Left hindlimb (tissue), 1 donor: ENCODE measurements at regions not wholly inside any gene's neighbourhood (a gene's known extent, or its start where the extent isn't known, plus 50 kb on each side); places are given as distances from the start of the nearest gene placed in this dataset.
"Not testable (repeated sequence)": the region's sequence is repeated elsewhere in the genome, so short reads cannot be mapped to it uniquely, and the experiment has no call there.

Source experiments
- DNase-seq: peaks from one replicate; pipeline ENCODE4 v3.0.0-alpha.2; 2018

DNA sequence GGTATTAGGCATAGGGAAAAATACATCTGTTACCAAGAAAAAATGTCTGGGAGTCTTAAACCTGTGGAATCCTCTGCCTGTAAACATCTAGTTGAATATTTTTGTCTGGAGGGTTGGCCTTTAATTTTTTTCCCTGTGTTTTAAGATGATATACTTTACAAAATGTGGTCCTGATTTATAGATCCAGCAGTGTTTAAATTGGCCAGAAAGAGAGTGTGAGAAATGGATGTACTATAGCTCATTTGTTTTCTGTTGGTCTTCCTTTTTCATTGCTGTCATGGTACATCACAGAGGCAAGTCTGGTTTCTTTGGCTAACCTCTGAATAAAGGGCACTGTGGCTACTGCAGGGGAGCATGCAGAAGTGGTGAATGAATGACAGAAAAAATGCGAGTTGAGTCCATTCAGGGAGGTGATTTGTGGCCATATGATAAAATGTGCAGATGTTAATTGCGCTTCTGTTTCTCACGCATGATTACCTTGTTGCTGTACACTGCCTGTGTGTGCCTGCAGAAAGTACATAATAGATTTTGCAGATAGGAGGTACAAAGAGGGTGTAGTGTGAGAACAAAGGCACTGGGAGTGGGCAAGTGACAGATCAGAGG, 150.0 kb downstream of the NFKBIZ start:
- DNase-seq: no peak

DNA sequence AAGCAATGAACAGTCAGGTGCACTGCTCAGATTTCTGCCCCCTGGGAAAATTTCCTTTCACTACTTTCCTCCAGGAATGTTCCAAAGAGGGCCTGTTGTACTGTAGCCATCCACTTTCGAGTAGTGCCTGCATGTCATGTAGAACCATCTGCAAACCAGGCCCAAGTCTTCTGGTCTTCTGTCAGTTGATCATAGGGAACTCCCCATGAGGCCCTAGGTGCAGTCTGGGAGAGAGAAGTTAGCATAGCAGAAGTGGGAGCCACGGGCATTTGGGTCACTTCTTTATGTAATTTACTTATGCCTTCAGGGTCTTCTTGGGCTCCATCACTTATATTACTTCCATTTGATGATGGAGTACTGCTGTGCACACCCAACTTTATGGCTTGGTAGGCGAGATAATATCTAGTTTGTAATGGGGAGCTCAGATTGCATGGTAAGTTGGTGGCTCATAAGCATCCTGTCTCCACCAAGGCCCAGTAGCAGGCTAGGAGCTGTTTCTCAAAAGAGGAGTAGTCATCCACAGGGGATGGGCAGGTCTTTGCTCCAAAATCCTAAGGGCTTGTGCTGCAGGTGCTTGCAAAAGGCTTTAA, 151.4 kb downstream of the NFKBIZ start:
- DNase-seq: no peak

DNA sequence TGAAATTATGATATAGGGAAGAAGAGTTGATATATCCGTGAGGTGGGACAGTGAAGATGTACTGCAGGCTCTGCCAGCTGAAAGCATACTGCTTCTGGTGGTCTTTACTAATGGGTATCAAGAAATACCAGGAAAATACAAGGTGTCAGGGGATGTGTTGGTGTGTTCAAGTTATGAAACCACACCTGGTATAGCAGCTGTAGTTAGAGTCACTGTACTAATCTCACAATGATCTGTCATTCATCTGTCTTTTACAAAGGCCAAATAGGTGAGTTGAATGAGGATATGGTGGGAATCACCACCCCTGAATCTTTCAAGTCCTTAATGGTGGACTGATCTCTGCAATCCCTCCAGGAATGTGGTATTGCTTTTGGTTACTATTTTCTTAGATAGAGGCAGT, 152.7 kb downstream of the NFKBIZ start:
- no peak for DNase-seq

DNA sequence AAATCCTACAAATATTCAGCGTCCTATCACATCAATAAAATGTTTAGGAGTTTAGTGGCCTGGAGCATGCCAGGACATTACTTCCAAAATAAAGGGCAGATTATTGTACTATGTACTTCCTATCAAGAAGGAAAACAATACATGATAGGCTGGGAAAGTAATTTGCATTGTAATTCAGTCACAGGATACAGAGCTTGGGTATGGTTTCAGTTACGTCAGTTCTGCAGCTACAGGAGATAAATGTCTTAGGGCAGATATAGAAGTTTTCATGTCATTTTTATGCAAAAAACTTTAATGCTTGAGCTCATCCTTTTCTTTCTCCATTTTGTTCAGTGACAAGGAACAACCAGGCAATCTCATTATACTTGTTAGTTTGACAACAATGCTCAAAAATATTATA, 155.2 kb downstream of the NFKBIZ start:
- no peak for DNase-seq

DNA sequence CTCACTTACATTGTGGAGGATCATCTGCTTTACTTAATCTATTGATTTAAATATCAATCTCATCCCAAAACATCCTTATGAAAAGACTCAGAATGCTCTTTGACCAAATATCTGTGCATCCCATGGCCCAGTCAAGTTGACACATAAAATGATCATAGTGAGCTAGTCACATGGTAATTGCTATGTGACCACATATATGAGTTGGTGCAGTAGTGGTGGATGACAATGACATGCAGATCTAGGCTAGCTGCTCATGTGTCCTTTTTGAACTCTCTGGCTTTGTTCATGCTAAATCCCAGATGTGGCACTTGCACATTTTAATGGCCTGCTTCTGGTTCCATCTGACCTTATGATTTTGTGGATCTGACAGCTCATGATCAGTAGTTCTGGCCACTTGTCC, 156.2 kb downstream of the NFKBIZ start:
- DNase-seq: no peak

DNA sequence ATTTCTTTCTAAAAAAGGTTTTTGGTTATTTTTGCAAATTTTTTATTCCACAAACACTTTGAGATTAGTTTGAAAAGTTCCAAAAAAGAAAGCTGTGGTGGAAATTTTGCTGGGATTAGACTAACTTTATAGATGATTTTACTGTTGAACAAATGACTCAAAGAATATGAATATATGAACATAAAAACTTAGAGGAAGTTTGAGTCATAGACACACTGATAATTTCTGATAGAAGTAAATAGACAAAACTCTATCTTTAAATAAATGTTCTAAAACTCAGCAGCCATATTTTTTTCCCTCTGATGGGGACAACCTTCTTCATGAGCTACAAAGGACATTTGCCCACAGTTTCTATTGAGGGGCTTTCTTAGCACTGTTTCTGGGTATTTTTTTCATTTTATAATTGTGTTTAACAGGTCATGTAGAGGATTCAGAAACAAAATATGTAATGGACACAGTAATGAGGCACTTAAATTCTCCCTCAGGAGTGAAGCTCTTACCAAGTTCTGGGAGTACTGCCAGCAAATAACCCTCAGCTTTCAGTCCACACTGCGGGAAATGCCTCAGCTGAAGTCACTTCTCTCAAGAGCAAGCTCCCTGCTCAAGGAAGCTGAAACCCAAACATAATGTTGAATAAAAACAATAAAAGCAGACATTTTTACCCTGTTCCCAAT, 157.6 kb downstream of the NFKBIZ start:
- peak; percentile 36 for DNase-seq

DNA sequence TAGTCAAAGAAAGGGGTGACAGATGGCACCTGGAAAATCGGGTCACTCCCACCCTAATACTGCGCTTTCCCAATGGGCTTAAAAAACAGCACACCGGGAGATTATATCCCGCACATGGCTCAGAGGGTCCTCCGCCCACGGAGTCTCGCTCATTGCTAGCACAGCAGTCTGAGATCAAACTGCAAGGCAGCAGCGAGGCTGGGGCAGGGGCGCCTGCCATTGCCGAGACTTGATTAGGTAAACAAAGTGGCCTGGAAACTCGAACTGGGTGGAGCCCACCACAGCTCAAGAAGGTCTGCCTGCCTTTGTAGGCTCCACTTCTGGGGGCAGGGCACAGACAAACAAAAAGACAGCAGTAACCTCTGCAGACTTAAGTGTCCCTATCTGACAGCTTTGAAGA, 159.1 kb downstream of the NFKBIZ start:
- not testable (repeated sequence) for DNase-seq

DNA sequence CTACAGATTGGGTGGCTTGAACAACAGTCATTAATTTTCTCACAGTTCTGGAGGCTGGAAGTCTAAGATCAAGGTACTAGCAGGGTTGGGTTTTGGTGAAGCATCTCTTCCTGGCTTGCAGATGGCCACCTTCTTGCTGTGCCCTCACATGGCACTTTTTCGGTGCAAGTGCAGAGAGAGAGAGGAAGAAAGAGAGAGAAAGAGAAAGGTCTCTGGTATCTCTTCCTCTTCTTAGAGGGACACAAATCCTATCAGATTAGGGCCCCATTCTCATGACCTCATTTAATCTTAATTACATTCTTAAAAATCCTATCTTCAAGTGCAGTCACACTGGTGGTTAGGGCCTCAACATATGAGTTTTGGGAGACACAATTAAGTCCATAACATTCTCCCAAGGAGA, 167.1 kb downstream of the NFKBIZ start:
- no peak for DNase-seq

DNA sequence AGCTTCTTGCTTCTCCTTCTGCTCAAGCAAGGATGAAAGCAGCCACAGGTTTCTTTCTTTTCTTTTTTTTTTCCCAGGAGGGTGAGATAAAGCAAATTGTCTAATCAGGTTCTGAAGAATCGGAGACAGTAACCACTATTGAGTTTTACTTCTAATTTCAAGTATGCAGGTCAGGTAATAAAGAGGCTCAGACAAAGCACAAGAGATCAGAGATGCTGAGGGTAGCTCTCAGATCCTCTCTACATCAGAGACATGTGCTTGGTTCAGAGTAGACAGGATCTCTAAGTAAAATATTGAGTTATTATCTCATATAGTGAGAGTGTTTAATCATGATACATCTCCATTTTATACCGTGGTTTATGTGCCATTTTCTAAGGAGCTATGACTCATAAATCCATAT, 168.5 kb downstream of the NFKBIZ start:
- DNase-seq: no peak

DNA sequence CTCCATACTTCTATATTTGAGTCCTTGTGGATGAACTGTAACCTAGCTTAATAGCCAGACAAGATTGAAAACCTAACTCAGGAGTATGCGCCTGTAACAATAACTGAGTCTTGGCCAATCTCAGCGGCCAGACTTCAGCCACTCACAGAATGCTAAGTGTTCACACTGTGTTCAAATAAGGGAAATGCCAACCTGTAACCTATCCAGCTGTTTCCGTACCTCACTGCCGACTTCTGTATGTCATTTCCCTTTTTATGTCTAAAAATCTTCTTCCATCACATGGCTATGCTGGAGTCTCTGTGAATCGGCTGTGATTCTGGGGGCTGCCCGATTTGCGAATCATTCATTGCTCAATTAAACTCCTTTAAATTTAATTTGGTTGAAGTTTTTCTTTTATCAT, 169.2 kb downstream of the NFKBIZ start:
- DNase-seq: no peak

DNA sequence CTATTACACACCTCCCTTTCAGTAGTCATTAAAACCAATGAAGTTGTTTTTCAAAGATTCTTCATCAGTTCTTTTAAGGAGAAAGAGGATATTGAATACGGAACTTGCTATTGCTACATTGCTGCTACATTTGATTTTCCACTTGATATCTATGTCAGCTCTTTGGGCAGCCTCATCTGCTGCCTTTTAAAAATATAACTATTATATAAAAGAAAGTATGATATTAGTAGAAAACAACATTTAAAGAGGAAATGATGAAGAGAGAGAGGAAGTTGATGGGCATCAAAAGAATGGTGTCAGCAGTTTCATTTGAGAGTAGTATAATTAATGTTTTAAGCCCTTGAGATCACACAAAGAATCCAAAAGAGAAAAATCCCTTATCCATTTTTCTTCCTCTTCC, 171.4 kb downstream of the NFKBIZ start:
- DNase-seq: no peak

DNA sequence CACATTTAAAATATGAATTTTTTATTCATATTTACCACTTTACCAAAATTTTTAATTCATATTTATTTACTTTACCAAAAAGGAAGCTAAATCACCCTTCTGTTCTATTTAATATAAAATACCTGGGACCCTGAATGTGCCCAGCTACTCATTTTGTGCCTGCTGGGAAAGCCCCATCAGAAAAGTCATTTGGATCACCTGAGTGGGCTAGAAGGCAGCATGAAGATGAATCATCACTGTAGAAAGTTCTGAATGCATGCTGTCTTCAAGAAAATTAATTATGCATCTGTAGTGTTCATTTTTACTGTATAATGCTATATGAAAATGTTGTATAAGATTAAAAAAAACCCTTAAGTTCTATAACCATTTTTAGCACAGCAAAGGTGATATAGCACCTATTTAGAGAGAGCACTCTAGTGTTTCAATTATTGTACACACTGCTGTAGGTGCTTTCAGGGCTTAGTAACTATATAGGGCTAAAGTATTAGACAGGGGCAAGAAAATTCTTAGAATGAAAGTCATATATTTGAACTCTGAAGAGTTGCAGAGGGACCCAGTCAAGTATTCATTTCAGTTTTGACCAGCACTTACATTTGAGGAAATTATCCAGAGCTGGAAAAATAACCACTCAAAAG, 175.1 kb downstream of the NFKBIZ start:
- DNase-seq: no peak

DNA sequence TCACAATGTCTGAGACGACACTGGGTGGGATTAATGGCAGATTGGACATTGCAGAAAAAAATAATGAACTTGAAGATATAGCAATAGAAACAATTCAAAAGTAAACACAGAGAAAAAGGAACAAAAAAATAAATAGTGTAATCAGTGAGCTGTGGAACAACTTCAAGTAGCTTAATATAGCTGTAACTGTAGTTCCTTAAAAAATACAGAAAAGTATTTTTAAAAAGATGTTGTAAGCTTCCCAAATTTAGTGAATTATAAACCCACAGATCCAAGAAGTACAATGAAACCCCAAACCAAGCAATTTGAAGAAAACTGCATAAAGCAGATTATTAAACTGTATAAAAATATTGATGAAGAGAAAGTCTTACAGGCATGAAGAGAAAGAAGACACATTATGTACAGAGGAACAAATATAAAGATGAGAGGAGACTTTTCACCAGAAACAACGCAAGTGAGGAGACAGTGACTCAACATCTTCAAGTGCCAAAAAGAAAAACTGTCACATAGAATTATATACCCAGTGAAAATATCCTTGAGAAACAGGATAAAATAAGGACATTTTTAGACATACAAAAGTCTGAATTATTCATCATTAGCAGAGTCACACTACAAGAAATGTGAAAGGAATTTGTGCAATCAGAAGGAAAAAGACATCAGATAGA, 176.4 kb downstream of the NFKBIZ start:
- no peak for DNase-seq

DNA sequence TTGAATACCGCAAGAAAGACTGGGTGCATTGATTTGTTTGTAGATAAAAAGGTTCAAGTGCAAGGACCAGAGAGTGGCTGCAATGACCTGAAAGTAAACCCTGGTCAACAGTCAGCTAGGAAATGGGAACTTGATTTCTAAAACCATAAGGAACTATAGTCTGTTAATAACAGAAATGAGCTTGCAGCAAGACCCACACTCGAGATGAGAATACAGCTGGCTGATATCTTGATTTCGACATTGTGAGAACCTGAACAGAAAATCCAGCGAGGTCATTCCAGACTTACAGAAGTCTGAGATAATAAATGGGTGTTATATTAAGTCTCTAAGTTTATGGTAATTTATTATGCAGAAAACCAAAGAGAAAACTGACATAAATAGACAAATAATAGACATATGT, 177.3 kb downstream of the NFKBIZ start:
- no peak for DNase-seq

DNA sequence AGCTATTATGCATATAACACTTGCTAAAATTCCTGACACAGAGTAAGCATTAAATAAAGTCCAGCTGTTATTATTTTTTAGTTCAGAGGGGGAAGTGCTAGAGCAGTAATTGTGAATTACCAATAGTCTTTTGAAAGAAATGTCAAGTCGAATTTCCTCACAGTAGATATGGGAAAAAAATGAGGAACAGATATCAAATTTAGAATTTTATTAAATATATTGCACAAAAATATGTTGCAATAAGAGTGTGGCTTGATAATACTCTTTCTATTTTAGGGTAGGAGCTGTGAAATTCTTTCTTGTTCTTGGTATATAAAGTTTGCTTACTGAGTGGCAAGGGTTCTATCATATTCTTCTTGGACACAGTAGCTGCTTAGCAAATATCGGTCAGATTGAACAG, 181.3 kb downstream of the NFKBIZ start:
- DNase-seq: no peak

DNA sequence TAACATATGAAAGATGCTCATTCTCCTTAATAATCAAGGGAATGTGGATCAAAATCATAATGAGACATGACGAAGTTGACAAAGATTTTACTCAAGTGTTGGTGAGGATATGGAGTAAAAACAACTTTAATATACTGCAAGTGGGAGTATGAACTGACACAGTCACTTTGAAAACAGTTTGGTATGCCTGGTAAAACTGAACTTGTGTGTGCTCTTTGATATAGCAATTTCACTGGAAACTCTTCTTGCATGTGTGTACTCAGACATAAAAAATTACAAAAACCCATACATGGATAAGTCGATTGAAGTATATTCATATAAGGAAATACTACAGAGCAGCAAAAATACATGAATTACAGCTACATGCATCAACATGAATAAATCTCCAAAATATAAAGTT, 182.5 kb downstream of the NFKBIZ start:
- DNase-seq: no peak

DNA sequence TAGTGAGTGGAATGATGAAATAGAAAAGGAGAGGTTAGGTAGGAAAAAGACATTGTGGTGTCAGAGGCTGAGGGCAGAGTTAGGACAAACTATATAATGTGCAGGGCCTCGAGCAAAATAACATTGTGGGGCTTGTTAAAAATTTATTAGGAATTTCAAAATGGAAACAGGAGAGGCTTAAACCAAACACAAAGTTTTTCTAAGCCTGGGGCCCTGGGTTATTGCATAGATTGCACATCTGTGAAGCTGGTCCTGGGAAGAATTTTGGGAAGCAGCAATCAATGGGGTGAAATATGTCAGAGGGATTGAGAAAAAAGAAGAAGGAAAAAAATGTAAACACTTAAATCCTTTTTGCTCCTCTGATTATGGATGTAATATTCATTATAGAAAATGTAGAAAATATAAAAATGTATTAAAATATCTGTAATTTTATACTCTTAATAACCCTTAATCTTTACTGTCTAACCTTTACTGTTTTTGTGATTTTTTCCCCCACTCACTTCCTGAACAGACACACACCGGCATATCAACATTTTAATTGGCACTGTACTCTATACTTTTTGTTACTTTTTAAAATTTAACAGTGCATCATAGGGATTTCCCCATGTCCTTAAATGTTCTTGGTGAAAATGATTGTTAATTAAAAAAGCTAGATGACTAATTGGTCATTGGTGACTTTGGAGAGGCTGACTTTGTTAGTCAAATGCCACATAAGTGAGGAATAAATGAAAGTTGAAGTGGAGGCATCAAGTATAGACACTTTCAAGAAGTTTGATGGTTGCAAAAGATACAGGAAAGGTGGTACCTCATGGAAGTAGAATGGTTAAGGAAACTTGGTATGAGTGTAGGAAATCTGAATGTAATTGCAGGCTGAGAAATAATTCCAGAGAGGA, 183.4 kb downstream of the NFKBIZ start:
- no peak for DNase-seq

DNA sequence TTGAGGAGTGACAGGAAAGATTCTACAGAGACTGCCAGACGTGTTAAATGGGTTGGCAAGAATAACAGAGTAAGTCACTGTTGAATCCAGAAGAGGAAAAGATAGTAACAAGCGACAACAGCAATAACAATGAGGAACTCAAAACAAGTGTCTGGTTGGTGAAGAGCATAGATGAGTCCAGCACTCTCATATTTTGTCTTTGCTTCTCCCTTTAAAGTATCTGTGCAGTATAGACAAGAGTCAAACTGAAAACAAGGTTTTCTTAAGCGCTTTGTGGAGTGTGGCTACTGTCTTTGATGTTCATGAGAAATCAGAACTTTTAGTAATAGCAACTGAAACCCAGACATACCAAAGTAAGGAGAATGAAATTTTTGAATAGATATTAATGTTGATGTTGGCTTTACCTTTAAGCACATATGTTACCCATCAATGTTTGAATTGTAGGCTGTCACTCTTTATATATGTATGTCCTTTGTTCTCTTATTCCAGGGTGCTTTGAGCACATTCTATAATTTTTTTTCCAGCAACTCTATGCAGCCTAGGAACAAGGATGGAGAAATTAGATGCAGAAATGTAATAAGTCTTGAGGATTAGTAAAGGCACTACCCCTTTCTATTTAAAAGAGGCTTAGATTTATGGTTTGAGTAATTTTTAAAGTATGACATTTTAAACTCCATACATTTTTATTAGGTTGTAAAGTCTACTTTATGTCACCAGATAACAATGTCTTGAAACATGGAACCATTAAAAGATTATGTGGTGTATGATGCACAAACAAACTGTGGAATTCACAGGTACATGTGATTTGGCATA, 185.5 kb downstream of the NFKBIZ start:
- no peak for DNase-seq

DNA sequence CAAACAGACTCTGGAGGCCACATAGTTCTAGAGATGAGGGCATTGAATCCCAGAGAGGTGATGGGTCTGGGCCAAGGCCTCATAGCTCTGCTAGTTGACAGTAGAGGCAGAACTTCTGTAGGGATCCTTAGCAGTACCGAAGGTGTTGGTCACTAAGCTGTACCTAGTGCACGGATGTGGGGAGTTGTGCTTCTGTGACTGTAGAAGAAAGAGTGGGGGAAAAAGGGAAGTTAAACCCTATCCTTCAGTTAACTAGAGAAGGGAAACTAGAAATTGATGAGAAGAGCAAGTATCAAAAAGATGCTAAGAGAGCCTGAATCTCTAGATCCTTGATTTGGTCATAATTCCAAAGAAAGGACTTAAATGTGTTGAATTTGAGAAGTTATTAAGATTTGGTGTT, 186.7 kb downstream of the NFKBIZ start:
- no peak for DNase-seq

DNA sequence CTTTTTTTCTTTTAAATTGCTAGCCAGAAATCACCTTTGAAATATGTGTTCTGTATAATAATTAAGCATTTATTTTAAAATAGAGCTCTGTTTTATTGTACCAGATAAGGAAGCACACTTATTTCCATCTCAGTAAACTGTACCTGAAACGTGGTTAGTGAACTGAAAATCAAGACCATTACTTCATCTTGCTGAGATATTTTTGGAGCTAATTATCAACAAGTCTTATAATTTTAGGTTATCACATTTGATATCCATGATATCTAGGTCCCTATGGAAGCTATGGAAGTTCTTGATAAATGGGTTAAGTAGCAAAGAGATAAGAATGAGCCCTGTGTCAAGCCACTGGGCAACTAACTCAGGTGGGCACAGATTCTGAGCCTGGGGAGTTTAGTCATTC, 187.2 kb downstream of the NFKBIZ start:
- DNase-seq: no peak

DNA sequence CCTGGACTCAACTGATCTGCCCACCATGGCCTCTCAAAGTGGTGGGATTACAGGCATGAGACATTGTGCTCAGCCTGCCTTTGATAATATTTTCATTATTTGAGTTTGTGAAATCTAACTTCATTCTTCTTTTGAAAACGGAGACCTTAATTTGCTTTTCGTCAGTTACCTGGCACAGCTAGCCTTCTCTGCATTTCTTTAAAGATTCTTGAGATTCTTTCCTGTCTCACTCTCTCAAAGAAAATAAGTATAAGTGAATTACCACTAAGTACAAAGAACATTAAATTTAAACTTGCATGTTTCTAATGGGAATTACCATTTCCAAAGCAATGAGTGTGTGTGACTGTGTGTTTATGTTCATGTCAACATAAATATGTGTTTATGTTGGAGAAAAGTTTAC, 187.9 kb downstream of the NFKBIZ start:
- DNase-seq: no peak

DNA sequence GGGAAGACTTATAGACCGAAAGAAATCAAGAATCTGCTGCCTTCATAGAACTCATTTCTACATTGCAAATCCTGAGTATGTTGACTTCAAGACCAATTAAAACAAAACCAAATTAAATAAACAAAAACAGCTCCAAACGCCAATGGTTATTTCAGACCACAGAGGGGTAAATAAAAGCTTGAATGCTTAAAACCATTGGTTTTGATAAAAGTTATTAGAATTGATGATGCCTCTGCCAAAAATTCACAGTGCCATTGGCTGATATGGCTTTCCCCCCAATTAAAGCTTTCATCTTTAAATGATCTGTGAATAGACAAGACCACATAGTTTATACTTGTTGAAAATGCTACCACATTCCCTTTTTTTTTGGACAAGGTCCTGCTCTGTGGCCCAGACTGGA, 188.5 kb downstream of the NFKBIZ start:
- no peak for DNase-seq
